ENCODE measurements at regions not wholly inside any gene's neighbourhood (a gene's known extent, or its start where the extent isn't known, plus 50 kb on each side); places are given as distances from the start of the nearest gene placed in this dataset.

- FAIRE-seq (no peak), DNase-seq (ENCODE audit: insufficient read length, low spot score) (no peak)
- no peak for TF ChIP-seq CTCF (IDR thresholded peaks at IDR 0.05; ENCODE audit: insufficient read depth, missing control alignments)
These were observed 102.6 kb upstream of the LMNTD1 start for GRCh38 chr12:25655702-25656101.

GRCh38 chr12:25659621-25660020 is 106.5 kb upstream of the LMNTD1 start:
- FAIRE-seq (no peak), DNase-seq (ENCODE audit: insufficient read length, low spot score) (no peak)
- TF ChIP-seq CTCF (IDR thresholded peaks at IDR 0.05; ENCODE audit: insufficient read depth, missing control alignments): no peak

GRCh38 chr12:25670076-25671055 is 117.3 kb upstream of the LMNTD1 start:
- FAIRE-seq (no peak), DNase-seq (ENCODE audit: insufficient read length, low spot score) (no peak)
- no peak for TF ChIP-seq CTCF (IDR thresholded peaks at IDR 0.05; ENCODE audit: insufficient read depth, missing control alignments)

GRCh38 chr12:25675808-25676207 is 122.7 kb upstream of the LMNTD1 start:
- DNase-seq (ENCODE audit: insufficient read length, low spot score) (no peak), FAIRE-seq (no peak)
- no peak for TF ChIP-seq CTCF (IDR thresholded peaks at IDR 0.05; ENCODE audit: insufficient read depth, missing control alignments)

GRCh38 chr12:25677232-25677937 is 124.3 kb upstream of the LMNTD1 start:
- peak; percentile 30 for TF ChIP-seq CTCF (IDR thresholded peaks at IDR 0.05; ENCODE audit: insufficient read depth, missing control alignments)
- no peak for DNase-seq (ENCODE audit: insufficient read length, low spot score)
- no peak for FAIRE-seq

- DNase-seq (ENCODE audit: insufficient read length, low spot score): no peak
- no peak for FAIRE-seq
- TF ChIP-seq CTCF (IDR thresholded peaks at IDR 0.05; ENCODE audit: insufficient read depth, missing control alignments): no peak
These were observed 128.5 kb upstream of the LMNTD1 start for GRCh38 chr12:25681580-25681979.
